Activated CD4-positive, alpha-beta T cell treated with anti-CD3 and anti-CD28 coated beads, Interleukin-2, amount 10 ng/mL, durations not matched to agents 7 days and 5 days (primary cell): ENCODE measurements at regions not wholly inside any gene's neighbourhood (a gene's known extent, or its start where the extent isn't known, plus 50 kb on each side); places are given as distances from the start of the nearest gene placed in this dataset.

Source experiments
- CTCF ChIA-PET: fragments of 350-600 bp; sonication (Branson Sonifier 250); formaldehyde crosslinking; loops from one replicate; lab custom pipeline; 2021; ENCODE audit warnings: antibody characterized with exemption; lab: Charles Lee
- POLR2A ChIA-PET: fragments of 350-600 bp; sonication (Branson Sonifier 250); formaldehyde crosslinking; loops from one replicate; lab custom pipeline; 2021; ENCODE audit warnings: antibody characterized with exemption; lab: Charles Lee
- DNase-seq: peaks from one replicate; pipeline ENCODE4 v3.0.0-alpha.2; 2020
- H3K27ac Mint-ChIP-seq: one replicate; pipeline ENCODE4 v1.8.0; 2021; ENCODE audit warnings: mild to moderate bottlenecking, moderate library complexity, mixed read lengths
- H3K27me3 Mint-ChIP-seq: one replicate; pipeline ENCODE4 v1.8.0; 2021; ENCODE audit warnings: mixed read lengths
- H3K36me3 Mint-ChIP-seq: one replicate; pipeline ENCODE4 v1.8.0; 2021; ENCODE audit warnings: low read depth, mixed read lengths
- H3K4me1 Mint-ChIP-seq: one replicate; pipeline ENCODE4 v1.8.0; 2021; ENCODE audit warnings: mixed read lengths
- H3K4me3 Mint-ChIP-seq: one replicate; pipeline ENCODE4 v1.8.0; 2021; ENCODE audit warnings: mild to moderate bottlenecking, moderate library complexity, mixed read lengths
- H3K9me3 Mint-ChIP-seq: one replicate; pipeline ENCODE4 v1.8.0; 2021; ENCODE audit warnings: mixed read lengths

DNA sequence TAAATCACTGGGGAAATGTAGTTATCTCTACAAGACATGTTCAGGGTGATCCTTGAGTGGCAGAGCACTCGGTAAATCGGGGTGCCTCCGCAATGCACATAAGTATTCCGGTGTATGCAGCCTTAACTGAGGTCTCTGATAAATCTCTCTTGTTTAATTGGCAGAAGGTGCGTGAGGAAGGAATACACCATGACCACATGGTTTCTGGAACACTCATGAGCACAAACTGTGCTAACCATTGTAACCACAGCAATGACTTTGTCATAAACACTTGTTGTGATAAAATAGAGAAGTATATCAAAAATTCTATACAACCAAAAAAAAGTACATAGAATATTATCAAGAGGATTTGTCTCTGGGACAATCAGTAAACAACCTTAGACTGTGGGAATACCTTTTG is 146.8 kb upstream of the DIO2 start:
- H3K36me3 Mint-ChIP-seq: no peaks in the 10 kb centered on the region
- no peak overlapping the region for H3K27ac Mint-ChIP-seq
- H3K27me3 Mint-ChIP-seq: no peaks in the 10 kb centered on the region
- no peaks in the 10 kb centered on the region for H3K4me1 Mint-ChIP-seq
- CTCF ChIA-PET: no interaction called here
- peaks cover 3% of the 10 kb centered on the region for H3K9me3 Mint-ChIP-seq
- no peak for DNase-seq
- no peak overlapping the region for H3K4me3 Mint-ChIP-seq
- POLR2A ChIA-PET: no interaction called here

- H3K4me3 Mint-ChIP-seq: no peak overlapping the region
- H3K9me3 Mint-ChIP-seq: peaks cover under 1% of the 10 kb centered on the region
- H3K36me3 Mint-ChIP-seq: no peaks in the 10 kb centered on the region
- no peak for DNase-seq
- ChIA-PET POLR2A (no interaction called here), CTCF (no interaction called here)
- no peaks in the 10 kb centered on the region for H3K4me1 Mint-ChIP-seq
- no peak overlapping the region for H3K27ac Mint-ChIP-seq
- no peaks in the 10 kb centered on the region for H3K27me3 Mint-ChIP-seq
Measured at GRCh38 chr14:80356413-80356812, 145.1 kb upstream of the DIO2 start.

DNA sequence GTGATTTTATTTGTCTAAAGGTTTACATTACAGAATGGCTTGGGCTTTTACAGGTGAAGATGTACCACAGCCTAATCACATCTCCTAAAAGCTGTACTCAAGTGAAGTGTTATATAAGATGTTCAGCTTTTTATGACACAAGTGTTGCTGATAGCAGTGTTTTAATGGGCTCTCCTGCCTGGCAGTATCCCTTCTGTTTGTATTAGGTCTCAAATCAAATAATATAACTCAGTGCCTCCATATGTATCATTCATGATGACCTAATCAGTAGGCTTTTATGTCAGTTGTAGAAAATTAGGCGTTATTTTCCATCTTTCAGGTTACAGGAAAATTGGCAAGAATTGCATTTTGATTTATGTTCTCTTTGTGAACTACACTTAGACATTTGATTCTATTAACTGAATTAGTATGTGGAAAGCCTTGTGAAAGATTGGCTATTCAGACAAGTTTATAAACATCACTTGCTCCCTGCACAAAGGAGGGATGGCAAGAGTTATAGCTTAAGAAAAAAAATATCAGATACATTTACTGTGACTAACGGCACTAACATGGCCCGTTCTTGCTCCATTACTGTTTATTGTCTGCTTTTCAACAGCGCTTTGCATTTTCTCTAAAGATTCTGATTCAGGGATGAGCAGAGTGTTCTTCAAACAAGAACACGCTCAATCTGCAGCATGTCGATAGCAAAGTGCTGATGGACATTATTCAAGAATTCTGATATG is 143.7 kb upstream of the DIO2 start:
- DNase-seq: no peak
- POLR2A ChIA-PET: no interaction called here
- CTCF ChIA-PET: interaction anchor here (0.7 kb wide), 1 partner anchor 488 kb away, joined by 3 read pairs; no protein-coding TSS in a partner anchor
- no peaks in the 10 kb centered on the region for H3K36me3 Mint-ChIP-seq
- H3K27me3 Mint-ChIP-seq: no peaks in the 10 kb centered on the region
- no peak overlapping the region for H3K4me3 Mint-ChIP-seq
- no peaks in the 10 kb centered on the region for H3K4me1 Mint-ChIP-seq
- no peaks in the 10 kb centered on the region for H3K9me3 Mint-ChIP-seq
- H3K27ac Mint-ChIP-seq: no peak overlapping the region

DNA sequence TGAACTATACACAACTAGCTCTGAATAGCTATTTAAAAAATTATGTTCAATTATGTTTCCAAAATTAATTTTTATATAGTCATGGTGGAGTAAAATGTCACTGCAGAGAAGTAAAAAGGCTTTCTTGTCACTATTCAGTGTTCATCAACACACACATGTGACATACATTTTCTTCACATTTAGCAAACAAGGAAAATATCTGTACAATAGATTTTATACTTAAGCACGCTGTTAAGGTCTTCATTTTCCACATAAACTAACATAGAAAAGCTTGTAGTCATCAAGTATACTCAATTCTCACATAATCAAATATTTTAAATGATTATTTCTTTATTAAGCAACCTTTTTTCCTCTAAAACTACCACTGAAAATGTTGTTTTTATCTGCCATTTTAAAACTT is 141.2 kb upstream of the DIO2 start:
- no peaks in the 10 kb centered on the region for H3K4me1 Mint-ChIP-seq
- no peak overlapping the region for H3K4me3 Mint-ChIP-seq
- ChIA-PET POLR2A (no interaction called here), CTCF (interaction anchor here (0.6 kb wide), 1 partner anchor 96 kb away, joined by 4 read pairs; no protein-coding TSS in a partner anchor)
- no peaks in the 10 kb centered on the region for H3K27me3 Mint-ChIP-seq
- H3K9me3 Mint-ChIP-seq: no peaks in the 10 kb centered on the region
- no peak for DNase-seq
- H3K27ac Mint-ChIP-seq: no peak overlapping the region
- H3K36me3 Mint-ChIP-seq: no peaks in the 10 kb centered on the region

DNA sequence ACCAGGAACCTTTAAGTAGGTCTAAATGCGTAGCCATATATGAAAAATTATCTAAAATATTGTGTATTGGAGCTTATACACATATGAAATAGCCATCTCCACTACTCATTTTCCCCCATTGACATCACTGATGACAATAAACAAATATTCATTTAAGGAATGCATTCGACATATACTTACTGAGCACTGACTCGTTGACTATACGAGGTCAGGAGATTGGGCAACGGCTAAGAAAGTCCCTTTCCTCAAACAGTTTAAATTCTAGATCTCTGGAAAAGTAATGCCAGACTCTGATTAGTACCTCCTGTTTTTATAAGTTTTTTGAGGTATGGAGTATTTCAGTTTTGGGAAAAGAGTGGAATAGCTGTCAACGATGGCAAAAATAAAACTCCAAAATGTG is 139.4 kb upstream of the DIO2 start:
- H3K27me3 Mint-ChIP-seq: no peaks in the 10 kb centered on the region
- DNase-seq: no peak
- H3K4me1 Mint-ChIP-seq: no peaks in the 10 kb centered on the region
- CTCF ChIA-PET: no interaction called here
- no peaks in the 10 kb centered on the region for H3K36me3 Mint-ChIP-seq
- POLR2A ChIA-PET: no interaction called here
- H3K4me3 Mint-ChIP-seq: no peak overlapping the region
- H3K9me3 Mint-ChIP-seq: no peaks in the 10 kb centered on the region
- H3K27ac Mint-ChIP-seq: no peak overlapping the region

DNA sequence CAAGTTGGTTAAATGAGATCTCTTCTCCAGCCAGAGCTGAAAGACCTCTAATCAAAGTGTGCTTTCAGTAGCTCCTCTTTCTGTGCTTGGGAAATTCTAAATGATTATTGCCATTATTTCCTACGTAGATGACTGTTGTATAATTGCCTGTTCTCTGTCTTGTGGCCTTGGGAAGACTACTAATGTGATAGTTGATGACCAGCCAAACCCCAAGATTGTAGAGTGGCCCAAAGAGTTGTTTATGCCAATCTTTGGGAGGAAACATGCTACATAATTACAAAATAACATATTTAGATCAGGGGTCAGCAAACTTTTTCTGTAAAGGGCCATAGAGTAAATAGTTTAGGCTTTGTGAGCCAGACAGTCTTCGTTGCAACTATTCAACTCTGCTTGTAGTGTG is 135.1 kb upstream of the DIO2 start:
- H3K4me3 Mint-ChIP-seq: no peak overlapping the region
- CTCF ChIA-PET: interaction anchor here (0.6 kb wide), 1 partner anchor 456 kb away, joined by 6 read pairs; no protein-coding TSS in a partner anchor
- POLR2A ChIA-PET: no interaction called here
- no peaks in the 10 kb centered on the region for H3K9me3 Mint-ChIP-seq
- H3K27ac Mint-ChIP-seq: no peak overlapping the region
- H3K4me1 Mint-ChIP-seq: no peaks in the 10 kb centered on the region
- no peaks in the 10 kb centered on the region for H3K36me3 Mint-ChIP-seq
- no peak for DNase-seq
- H3K27me3 Mint-ChIP-seq: no peaks in the 10 kb centered on the region

DNA sequence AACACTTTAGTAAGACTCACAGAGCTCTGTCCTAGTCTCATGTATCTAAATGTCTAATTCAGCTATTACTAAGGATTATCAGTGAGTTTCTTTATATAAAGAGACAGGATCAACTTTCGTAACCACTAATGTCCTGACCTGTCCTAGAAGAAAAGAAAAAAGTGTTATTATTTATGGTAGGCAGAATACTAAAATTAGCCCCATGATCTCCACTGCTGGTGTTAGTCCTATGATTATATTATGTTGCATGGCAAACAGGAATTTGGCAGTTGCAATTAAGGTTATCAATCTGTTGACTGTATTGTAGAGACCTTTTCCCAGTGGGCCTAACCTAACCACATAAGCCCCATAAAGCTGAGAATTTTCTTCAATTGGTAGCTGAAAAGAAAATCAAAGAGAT is 132.9 kb upstream of the DIO2 start:
- no peaks in the 10 kb centered on the region for H3K36me3 Mint-ChIP-seq
- no peak overlapping the region for H3K27ac Mint-ChIP-seq
- no peak overlapping the region for H3K4me3 Mint-ChIP-seq
- H3K4me1 Mint-ChIP-seq: no peaks in the 10 kb centered on the region
- H3K9me3 Mint-ChIP-seq: peaks cover 2% of the 10 kb centered on the region
- H3K27me3 Mint-ChIP-seq: no peaks in the 10 kb centered on the region
- ChIA-PET POLR2A (no interaction called here), CTCF (no interaction called here)
- no peak for DNase-seq

GRCh38 chr14:80336608-80337106 is 125.4 kb upstream of the DIO2 start:
- peaks cover 7% of the 10 kb centered on the region for H3K9me3 Mint-ChIP-seq
- no peaks in the 10 kb centered on the region for H3K27me3 Mint-ChIP-seq
- H3K27ac Mint-ChIP-seq: no peak overlapping the region
- CTCF ChIA-PET: no interaction called here
- H3K4me1 Mint-ChIP-seq: no peaks in the 10 kb centered on the region
- POLR2A ChIA-PET: no interaction called here
- H3K4me3 Mint-ChIP-seq: no peak overlapping the region
- no peak for DNase-seq
- no peaks in the 10 kb centered on the region for H3K36me3 Mint-ChIP-seq

DNA sequence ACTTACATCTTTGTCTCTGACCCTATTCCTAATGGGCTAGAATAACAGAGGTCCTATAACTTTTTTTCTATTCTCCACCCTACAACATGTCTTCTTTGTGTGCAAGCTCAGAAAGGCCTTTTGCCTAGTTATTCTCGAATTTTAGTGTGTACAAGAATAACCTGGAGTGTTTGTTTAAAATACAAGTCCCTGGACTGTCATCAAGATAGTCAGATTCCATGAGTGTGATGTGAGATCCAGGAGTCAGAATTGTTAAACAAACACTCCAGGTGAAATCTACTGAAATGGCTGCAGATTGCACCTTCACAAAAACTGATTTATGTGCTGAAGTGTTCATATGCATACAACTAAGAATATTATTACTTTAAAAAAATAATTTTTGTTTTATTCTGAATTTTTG is 114.4 kb upstream of the DIO2 start:
- no peak for DNase-seq
- ChIA-PET CTCF (no interaction called here), POLR2A (no interaction called here)
- Mint-ChIP-seq H3K9me3 (no peaks in the 10 kb centered on the region), H3K27ac (no peak overlapping the region), H3K36me3 (no peaks in the 10 kb centered on the region), H3K4me1 (no peaks in the 10 kb centered on the region), H3K4me3 (no peak overlapping the region), H3K27me3 (no peaks in the 10 kb centered on the region)

DNA sequence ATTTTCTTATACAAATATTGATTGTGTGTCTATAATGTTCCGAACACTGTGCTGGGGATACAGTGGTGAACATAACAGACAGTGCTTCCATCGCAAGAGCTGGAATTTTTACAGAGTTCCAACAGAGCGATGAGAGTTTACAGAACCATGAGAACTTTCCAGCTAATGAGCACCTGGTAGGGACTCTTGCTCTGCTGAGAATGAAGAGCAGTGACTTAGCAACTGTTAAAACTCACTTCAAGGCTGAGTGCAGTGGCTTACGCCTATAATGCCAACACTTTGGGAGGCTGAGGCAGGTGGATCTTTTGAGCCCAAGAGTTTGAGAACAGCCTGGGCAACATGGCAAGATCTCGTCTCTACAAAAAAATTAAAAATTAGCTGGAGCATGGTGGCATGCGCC is 113.8 kb upstream of the DIO2 start:
- no peak overlapping the region for H3K4me3 Mint-ChIP-seq
- no peak for DNase-seq
- no peaks in the 10 kb centered on the region for H3K27me3 Mint-ChIP-seq
- ChIA-PET CTCF (no interaction called here), POLR2A (no interaction called here)
- no peak overlapping the region for H3K27ac Mint-ChIP-seq
- no peaks in the 10 kb centered on the region for H3K36me3 Mint-ChIP-seq
- H3K9me3 Mint-ChIP-seq: no peaks in the 10 kb centered on the region
- no peaks in the 10 kb centered on the region for H3K4me1 Mint-ChIP-seq

DNA sequence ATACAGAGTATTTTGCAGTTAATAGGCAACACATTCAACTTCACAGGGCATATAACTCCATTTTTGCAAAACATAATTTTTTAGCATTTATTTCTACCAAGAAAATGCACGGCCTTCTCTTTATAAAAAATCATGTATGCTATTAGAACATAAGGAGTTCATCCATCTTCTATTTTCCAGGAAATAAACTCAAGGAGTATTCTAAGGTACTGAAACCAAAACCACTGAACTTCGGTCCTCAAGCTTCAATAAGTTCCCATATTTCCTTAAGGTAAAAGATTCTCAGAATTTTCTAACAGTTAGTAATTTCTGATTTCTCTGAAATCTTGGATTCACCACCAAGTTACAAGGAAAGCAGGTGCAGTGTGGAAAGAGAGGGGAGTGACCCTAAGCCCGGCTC is 113.3 kb upstream of the DIO2 start:
- no peaks in the 10 kb centered on the region for H3K36me3 Mint-ChIP-seq
- no peak overlapping the region for H3K4me3 Mint-ChIP-seq
- H3K4me1 Mint-ChIP-seq: no peaks in the 10 kb centered on the region
- ChIA-PET POLR2A (no interaction called here), CTCF (no interaction called here)
- DNase-seq: no peak
- H3K9me3 Mint-ChIP-seq: no peaks in the 10 kb centered on the region
- H3K27me3 Mint-ChIP-seq: no peaks in the 10 kb centered on the region
- no peak overlapping the region for H3K27ac Mint-ChIP-seq

DNA sequence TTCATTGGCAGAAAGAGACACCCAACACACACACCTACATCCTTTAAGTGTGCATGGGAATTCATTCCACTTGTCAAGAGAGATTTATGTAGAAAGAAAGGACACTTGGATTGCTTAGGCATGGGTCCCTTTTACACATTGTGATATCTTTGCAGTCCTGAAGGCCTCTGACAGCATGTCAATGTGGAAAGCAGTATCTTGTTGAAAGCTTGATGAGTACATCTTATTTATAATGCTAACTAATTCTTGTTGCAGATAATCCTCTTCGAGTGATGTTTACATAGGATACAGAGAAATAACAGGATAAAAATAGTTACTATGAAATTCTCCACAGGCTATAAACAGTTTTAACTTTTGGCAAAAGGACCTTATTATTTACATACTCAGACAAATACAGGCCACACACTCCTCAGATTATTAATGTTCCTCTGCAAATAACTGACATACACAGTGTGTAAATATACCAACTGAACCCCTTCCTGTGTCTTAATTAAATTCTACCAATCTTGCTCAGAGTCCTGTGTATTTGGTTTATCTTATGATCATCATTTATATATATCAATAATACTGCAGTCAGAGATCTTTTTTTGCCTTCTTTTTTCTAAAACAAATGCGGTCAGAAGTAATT is 111.8 kb upstream of the DIO2 start:
- ChIA-PET POLR2A (no interaction called here), CTCF (no interaction called here)
- Mint-ChIP-seq H3K9me3 (peaks cover 2% of the 10 kb centered on the region), H3K36me3 (no peaks in the 10 kb centered on the region), H3K27ac (no peak overlapping the region), H3K27me3 (no peaks in the 10 kb centered on the region), H3K4me3 (no peak overlapping the region), H3K4me1 (no peaks in the 10 kb centered on the region)
- DNase-seq: no peak

GRCh38 chr14:80316441-80316840 is 105.1 kb upstream of the DIO2 start:
- CTCF ChIA-PET: no interaction called here
- no peak overlapping the region for H3K4me3 Mint-ChIP-seq
- peaks cover 2% of the 10 kb centered on the region for H3K9me3 Mint-ChIP-seq
- H3K27ac Mint-ChIP-seq: no peak overlapping the region
- POLR2A ChIA-PET: no interaction called here
- no peaks in the 10 kb centered on the region for H3K27me3 Mint-ChIP-seq
- DNase-seq: no peak
- no peaks in the 10 kb centered on the region for H3K36me3 Mint-ChIP-seq
- H3K4me1 Mint-ChIP-seq: no peaks in the 10 kb centered on the region
